A549 (cell line): ENCODE measurements at regions not wholly inside any gene's neighbourhood (a gene's known extent, or its start where the extent isn't known, plus 50 kb on each side); places are given as distances from the start of the nearest gene placed in this dataset.
"Not testable (repeated sequence)": the region's sequence is repeated elsewhere in the genome, so short reads cannot be mapped to it uniquely, and the experiment has no call there.

Experiments
- ATAC-seq, 2 experiments: fragments of 200-7000 bp in 1 of 2; fragments of >200 bp in 1 of 2; cut with Nextera tagmentation in 1 of 2; cut with Tn5 transposase in 1 of 2; 3 replicates each; pipeline versions ENCODE4 v1.8.0 to v1.9.1; 2018 to 2020; ENCODE audit warnings: mild to moderate bottlenecking in 1 of 2, moderate library complexity in 1 of 2
- CTCF ChIA-PET: fragments of 300-600 bp; sonication (Branson Sonifier 250); formaldehyde crosslinking; extraction: SDS; loops from one replicate; lab custom pipeline; 2021; ENCODE audit warnings: antibody characterized with exemption, inconsistent platforms; lab: Yijun Ruan, JAX
- POLR2A ChIA-PET: fragments of 350-600 bp; formaldehyde crosslinking; extraction: SDS; loops from one replicate; lab custom pipeline; 2021; ENCODE audit warnings: antibody characterized with exemption, inconsistent platforms; lab: Yijun Ruan, JAX
- DNase-seq, 2 experiments: peaks; one replicate each; pipeline versions ENCODE4 v3.0.0 to v3.0.0-alpha.2; 2011 to 2016; ENCODE audit warnings: low read depth in 1 of 2, low spot score in 1 of 2
- FAIRE-seq: peaks from 2 replicates; lab custom pipeline; 2011; peaks lifted over from hg19 to GRCh38; lab: Jason Lieb, UNC
- H3K27ac ChIP-seq, 2 experiments: fragments of >200 bp; sonication (Bioruptor Twin); formaldehyde crosslinking; 3 replicates each; pipeline ENCODE4 v1.5.1; 2016 to 2017
- H3K4me1 ChIP-seq: fragments of >200 bp; sonication (Bioruptor Twin); formaldehyde crosslinking; 3 replicates; pipeline ENCODE4 v1.6.1; 2016
- H3K4me2 ChIP-seq: fragments of >200 bp; sonication (Bioruptor Twin); formaldehyde crosslinking; 3 replicates; pipeline ENCODE4 v1.6.1; 2016
- H3K4me3 ChIP-seq: fragments of >200 bp; sonication (Bioruptor Twin); formaldehyde crosslinking; 3 replicates; pipeline ENCODE4 v1.5.1; 2016
- H3K9me3 ChIP-seq: fragments of >200 bp; sonication (Bioruptor Twin); formaldehyde crosslinking; 3 replicates; pipeline ENCODE4 v1.6.1; 2016
- HOXA7 ChIP-seq: fragments of 250-450 bp; sonication (Bioruptor Pico); IDR thresholded peaks from 2 replicates; pipeline ENCODE4 v1.5.0; 2020; ENCODE audit warnings: mild to moderate bottlenecking, moderate library complexity
- NPAS2 ChIP-seq: fragments of 250-450 bp; sonication (Bioruptor Pico); IDR thresholded peaks from 2 replicates; pipeline ENCODE4 v1.8.0; 2022; ENCODE audit warnings: mild to moderate bottlenecking, moderate library complexity, borderline replicate concordance
- POLR2AphosphoS2 ChIP-seq: conservative IDR thresholded peaks from 2 replicates; pipeline ENCODE4 v1.6.1; 2012; ENCODE audit warnings: low read length, improper control_type of control experiment, inconsistent platforms
- WGBS: methylation state at CpG from one replicate; pipeline ENCODE4 v1.1.6; 2017; ENCODE audit errors: missing lambda C conversion rate; 5-methylcytosine and 5-hydroxymethylcytosine counted together

DNA sequence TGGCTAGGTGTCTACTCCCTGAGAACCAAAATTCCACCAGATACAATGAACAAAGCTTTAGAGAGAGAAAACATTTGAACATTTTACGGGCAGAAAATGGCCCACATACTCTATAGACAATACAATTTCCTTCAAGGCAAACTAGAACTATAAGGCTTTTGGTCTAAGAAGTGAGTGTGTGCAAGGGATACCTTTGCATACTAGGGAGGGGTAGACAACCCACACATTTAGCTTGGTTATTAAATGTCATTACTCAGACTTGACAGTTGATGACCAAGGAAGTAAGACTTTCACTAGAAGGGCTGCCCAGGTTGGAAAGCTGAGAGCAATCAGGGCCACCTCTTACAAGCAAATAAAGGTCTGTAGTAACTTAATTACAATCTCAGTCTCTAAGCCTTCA, 64.0 kb upstream of the PLEKHM1 start:
- DNase-seq, H3K4me3 ChIP-seq, H3K9me3 ChIP-seq, POLR2A ChIA-PET, CTCF ChIA-PET, FAIRE-seq, H3K4me2 ChIP-seq, H3K27ac ChIP-seq, H3K4me1 ChIP-seq: not testable (repeated sequence)
- no CpG with 5 or more reads among the region's 1 CpG for WGBS
- 0 out of 6 replicates have a peak, but pooled peaks of 1 of the 2 experiments have one; percentile 56 for ATAC-seq

DNA sequence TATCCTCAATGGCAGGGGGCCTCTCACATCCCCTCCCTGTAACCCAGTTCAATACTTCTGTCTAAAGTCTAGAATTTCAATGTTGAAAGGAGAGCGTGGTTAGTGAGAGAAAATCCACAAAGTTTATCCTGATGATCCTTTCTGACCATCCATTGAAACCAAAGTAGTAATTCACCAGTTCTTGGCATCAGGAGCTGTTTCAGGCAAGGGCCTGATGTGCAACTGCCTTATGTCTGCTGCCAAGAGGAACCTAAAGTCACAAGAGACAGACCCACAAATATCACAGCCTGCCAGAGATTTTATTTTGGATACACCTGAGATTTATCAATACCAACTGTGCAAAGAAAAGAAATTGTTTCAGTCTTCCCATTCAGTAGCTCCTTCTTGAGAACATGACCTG, 68.3 kb upstream of the PLEKHM1 start:
- WGBS = no CpG with 5 or more reads among the region's 1 CpG
- DNase-seq, H3K9me3 ChIP-seq, POLR2A ChIA-PET, H3K27ac ChIP-seq, H3K4me2 ChIP-seq, CTCF ChIA-PET, FAIRE-seq, H3K4me1 ChIP-seq, ATAC-seq, H3K4me3 ChIP-seq: not testable (repeated sequence)

DNA sequence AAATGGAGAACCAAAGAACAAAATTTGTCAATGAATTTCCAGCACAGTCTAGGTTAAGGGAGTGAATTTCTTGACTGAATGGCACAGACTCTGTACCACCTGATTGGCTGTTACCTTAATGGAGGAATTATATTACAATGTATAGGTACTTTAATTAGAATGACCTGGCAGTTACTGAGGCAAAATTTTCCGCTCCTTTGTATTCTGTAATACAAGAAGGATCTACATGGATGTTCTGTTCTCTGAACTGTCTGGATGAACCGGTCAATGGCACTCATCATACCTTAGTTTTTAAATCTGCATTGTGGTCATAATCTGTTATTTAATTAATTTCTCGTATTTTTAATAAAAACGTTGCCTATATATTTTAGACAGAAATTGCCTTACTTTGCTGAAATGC, 72.3 kb upstream of the PLEKHM1 start:
- POLR2A ChIA-PET, H3K4me1 ChIP-seq, ATAC-seq, CTCF ChIA-PET, H3K4me3 ChIP-seq, H3K9me3 ChIP-seq, H3K4me2 ChIP-seq, DNase-seq, FAIRE-seq, H3K27ac ChIP-seq: not testable (repeated sequence)
- 80% methylated on average over 4 of the region's 4 CpGs for WGBS

DNA sequence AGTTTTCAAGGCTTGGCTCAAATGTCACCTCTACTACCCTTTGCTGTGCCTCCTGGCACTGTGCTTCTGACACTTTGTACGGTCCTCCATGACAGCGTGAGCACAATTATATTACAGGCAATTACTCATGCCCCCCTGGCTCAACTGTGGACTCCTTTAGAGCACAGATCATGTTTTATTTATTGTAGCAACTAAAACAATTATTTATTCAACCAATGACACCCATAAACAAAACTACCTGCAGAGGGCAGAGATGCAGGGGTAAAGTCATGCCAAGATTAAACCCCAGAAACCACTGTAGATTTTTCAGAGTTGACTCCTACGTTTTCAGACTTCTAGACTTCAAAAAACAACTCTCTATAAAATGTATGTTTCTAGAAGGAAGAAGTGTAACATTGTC, 72.8 kb upstream of the PLEKHM1 start:
- H3K4me3 ChIP-seq, CTCF ChIA-PET, FAIRE-seq, H3K4me1 ChIP-seq, H3K27ac ChIP-seq, H3K4me2 ChIP-seq, ATAC-seq, H3K9me3 ChIP-seq, DNase-seq, POLR2A ChIA-PET: not testable (repeated sequence)
- 82% methylated on average over 3 of the region's 3 CpGs for WGBS

DNA sequence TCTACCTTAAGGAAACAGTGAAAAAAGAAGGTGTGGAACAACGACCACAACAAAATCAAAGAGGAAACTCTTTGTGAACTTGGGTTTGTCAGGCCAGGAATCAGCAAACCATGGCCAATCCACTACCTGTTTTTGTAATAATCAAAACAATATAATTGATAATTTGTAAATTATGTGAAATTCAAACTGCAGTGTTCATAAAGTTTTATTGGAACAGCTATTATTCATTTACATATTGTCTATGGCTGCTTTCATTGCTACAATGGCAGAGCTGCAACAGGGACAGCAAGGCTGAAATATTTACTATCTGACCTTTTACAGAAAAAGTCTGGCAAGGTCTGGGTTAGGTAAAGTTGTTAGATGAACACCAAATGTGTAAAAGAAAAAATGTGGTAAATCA, 77.8 kb upstream of the PLEKHM1 start:
- ATAC-seq, DNase-seq, CTCF ChIA-PET, FAIRE-seq, H3K27ac ChIP-seq, POLR2A ChIA-PET, H3K4me3 ChIP-seq, H3K9me3 ChIP-seq, H3K4me1 ChIP-seq, H3K4me2 ChIP-seq: not testable (repeated sequence)
- WGBS = 77% methylated on average over 1 of the region's 1 CpG

DNA sequence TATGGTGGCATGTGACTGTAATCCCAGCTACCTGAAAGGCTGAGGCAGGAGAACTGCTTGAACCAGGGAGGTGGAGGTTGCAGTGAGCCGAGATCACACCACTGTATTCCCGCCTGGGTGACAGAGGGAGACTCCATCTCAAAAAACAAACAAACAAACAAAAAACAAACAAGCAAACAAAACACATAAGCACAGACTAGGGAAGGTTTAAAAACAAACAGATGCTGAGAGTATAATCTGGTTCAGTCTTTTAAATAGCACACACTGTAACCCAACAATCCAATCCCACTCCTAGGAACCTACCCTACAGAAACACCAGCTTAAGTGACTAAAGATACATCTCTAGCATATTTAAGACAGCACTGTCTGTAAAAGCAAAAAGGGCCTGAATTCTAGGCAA, 82.8 kb upstream of the PLEKHM1 start:
- H3K27ac ChIP-seq = not testable (repeated sequence)
- 0 out of 2 replicates have a peak, but pooled peaks have one; percentile 23 for TF ChIP-seq HOXA7
- TF ChIP-seq, all 56 proteins: peak for 1; not testable (repeated sequence) for 55
- H3K9me3 ChIP-seq, CTCF ChIA-PET, FAIRE-seq, H3K4me3 ChIP-seq, DNase-seq, H3K4me2 ChIP-seq, POLR2A ChIA-PET: not testable (repeated sequence)
- WGBS = 93% methylated on average over 2 of the region's 2 CpGs
- peak in 1 of 2 experiments; percentile 42; a peak in 3 of 6 replicates for ATAC-seq
- H3K4me1 ChIP-seq = peaks cover 16% of the 10 kb centered on the region; the same call in 2 of the 3 replicates

DNA sequence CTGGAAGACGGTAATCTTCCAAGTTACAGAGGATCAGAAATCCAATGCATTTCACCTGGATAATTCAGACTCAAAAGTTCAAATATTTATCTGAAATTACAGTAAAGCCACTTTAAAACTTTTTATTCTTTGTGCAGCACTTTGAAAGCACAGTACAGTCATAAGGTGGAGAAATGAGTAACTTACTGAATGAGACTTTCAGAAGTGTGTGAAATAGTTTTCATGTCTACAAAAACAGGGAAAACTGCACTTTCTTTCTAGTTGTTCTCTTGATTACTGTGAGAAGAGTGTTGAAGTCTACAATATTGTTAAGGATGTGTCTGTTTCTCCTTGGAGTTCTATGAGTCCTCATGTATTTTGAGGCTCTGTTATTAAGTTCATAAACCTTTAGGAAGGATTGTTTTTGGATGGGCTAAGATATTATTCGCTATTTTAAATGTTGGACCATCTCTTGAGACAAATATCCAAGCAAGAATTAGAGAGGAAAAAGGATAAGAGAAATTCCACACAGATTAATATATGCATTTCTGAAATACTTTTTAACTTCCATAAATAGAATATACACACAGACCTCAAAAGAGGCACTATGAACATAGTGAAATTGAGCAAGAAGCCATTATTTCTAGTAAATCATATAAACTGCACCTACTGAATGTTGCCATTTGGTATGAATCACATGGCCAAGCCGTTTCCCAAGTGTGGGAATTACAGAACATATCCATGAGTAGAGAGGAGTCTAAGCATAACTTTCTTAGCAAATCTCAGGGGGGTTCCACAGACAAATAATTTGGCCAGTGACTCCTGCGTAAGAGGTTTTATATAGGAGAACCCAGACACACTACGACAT, 83.6 kb upstream of the PLEKHM1 start:
- peak; percentile 61 for FAIRE-seq
- ChIA-PET POLR2A (no interaction called here), CTCF (interaction anchor here (1.5 kb wide), 1 partner anchor 620 kb away, joined by 4 read pairs; no protein-coding TSS in a partner anchor)
- WGBS = 71% methylated on average over 5 of the region's 5 CpGs
- Histone ChIP-seq H3K4me1 (peaks cover 16% of the 10 kb centered on the region; the same call in 2 of the 3 replicates), H3K27ac (no peak overlapping the region), H3K9me3 (no peaks in the 10 kb centered on the region), H3K4me2 (0 out of 3 replicates have a peak overlapping the region, but pooled peaks have one; percentile 0), H3K4me3 (no peak overlapping the region)
- TF ChIP-seq NPAS2 (CRISPR knock-in tag) (no peak), POLR2AphosphoS2 (0 out of 2 replicates have a peak, but pooled peaks have one; percentile 69)
- DNase-seq = peak in 1 of 2 experiments; percentile 10
- peak in 1 of 2 experiments; percentile 42; a peak in 3 of 6 replicates for ATAC-seq
